ENCODE measurements at regions not wholly inside any gene's neighbourhood (a gene's known extent, or its start where the extent isn't known, plus 50 kb on each side); places are given as distances from the start of the nearest gene placed in this dataset.

DNA sequence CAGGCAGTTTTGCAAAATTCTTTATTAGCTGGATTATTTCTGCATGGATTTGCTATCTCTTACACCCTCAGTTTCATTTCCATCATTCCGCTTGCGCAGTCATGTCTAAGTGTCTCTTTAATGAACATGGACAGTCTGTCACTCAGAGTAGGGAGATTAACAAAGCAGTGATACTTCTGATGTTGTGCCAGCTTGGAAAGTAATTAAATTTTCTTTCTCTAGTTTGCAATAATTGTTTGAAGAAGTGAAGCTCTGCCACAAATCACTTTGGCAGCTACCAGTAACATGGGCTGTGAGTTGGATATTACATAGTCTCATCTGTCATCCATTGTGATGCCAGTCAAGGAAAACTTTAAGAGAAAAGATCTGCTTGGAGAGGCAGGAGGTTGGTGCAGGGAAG, 324.8 kb upstream of the NWD2 start:
- TF ChIP-seq, protein P1, sequence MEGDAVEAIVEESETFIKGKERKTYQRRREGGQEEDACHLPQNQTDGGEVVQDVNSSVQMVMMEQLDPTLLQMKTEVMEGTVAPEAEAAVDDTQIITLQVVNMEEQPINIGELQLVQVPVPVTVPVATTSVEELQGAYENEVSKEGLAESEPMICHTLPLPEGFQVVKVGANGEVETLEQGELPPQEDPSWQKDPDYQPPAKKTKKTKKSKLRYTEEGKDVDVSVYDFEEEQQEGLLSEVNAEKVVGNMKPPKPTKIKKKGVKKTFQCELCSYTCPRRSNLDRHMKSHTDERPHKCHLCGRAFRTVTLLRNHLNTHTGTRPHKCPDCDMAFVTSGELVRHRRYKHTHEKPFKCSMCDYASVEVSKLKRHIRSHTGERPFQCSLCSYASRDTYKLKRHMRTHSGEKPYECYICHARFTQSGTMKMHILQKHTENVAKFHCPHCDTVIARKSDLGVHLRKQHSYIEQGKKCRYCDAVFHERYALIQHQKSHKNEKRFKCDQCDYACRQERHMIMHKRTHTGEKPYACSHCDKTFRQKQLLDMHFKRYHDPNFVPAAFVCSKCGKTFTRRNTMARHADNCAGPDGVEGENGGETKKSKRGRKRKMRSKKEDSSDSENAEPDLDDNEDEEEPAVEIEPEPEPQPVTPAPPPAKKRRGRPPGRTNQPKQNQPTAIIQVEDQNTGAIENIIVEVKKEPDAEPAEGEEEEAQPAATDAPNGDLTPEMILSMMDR (conservative IDR thresholded peaks at IDR 0.05): no peak
- TF ChIP-seq EZH2 (IDR thresholded peaks at IDR 0.05; ENCODE audit: low read depth): no peak

Data from PC-9 (cell line).